DOHH2 (cell line): ENCODE measurements at regions not wholly inside any gene's neighbourhood (a gene's known extent, or its start where the extent isn't known, plus 50 kb on each side); places are given as distances from the start of the nearest gene placed in this dataset.
"Not testable (repeated sequence)": the region's sequence is repeated elsewhere in the genome, so short reads cannot be mapped to it uniquely, and the experiment has no call there.

Experiments
- EZH2phosphoT487 ChIP-seq: fragments of 200-600 bp; sonication (generic); IDR thresholded peaks from 2 replicates; pipeline ENCODE4 v1.6.1; 2017; ENCODE audit warnings: borderline replicate concordance, mild to moderate bottlenecking, antibody characterized with exemption, low read length, moderate library complexity, mixed read lengths
- TF ChIP-seq, protein P1 (sequence below): fragments of 200-600 bp; sonication (generic); IDR thresholded peaks from one replicate; pipeline ENCODE4 v1.5.1; 2014; ENCODE audit warnings: antibody characterized with exemption, mild to moderate bottlenecking, low read depth, low read length; ENCODE audit not compliant: poor library complexity, severe bottlenecking

DNA sequence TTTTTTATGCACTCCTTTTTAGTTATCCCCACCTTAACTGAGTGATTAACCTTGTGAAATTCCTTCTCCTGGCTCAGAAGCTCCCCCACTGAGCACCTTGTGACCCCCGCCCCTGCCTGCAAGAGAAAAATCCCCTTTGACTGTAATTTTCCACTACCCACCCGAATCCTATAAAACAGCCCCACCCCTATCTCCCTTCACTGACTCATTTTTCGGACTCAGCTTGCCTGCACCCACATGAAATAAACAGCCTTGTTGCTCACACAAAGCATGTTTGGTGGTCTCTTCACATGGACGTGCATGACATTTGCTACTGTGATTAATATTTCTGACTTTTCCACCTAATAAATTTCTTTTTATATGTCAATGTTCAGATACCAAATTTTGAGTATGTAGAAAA, 1322.8 kb downstream of the XPNPEP1 start:
- TF ChIP-seq, protein P1, sequence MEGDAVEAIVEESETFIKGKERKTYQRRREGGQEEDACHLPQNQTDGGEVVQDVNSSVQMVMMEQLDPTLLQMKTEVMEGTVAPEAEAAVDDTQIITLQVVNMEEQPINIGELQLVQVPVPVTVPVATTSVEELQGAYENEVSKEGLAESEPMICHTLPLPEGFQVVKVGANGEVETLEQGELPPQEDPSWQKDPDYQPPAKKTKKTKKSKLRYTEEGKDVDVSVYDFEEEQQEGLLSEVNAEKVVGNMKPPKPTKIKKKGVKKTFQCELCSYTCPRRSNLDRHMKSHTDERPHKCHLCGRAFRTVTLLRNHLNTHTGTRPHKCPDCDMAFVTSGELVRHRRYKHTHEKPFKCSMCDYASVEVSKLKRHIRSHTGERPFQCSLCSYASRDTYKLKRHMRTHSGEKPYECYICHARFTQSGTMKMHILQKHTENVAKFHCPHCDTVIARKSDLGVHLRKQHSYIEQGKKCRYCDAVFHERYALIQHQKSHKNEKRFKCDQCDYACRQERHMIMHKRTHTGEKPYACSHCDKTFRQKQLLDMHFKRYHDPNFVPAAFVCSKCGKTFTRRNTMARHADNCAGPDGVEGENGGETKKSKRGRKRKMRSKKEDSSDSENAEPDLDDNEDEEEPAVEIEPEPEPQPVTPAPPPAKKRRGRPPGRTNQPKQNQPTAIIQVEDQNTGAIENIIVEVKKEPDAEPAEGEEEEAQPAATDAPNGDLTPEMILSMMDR, result not testable (repeated sequence)
- not testable (repeated sequence) for TF ChIP-seq EZH2phosphoT487
